Hepatocyte (in vitro differentiated cells): ENCODE measurements at regions not wholly inside any gene's neighbourhood (a gene's known extent, or its start where the extent isn't known, plus 50 kb on each side); places are given as distances from the start of the nearest gene placed in this dataset.

Source experiments
- DNase-seq: peaks from one replicate; pipeline ENCODE4 v3.0.0-alpha.2; 2016; ENCODE audit warnings: low spot score
- H2AFZ ChIP-seq: fragments of 200-600 bp; sonication (generic); 2 replicates; pipeline ENCODE4 v1.6.0; 2016; ENCODE audit warnings: antibody characterized with exemption, mild to moderate bottlenecking
- H3K27ac ChIP-seq: fragments of 200-600 bp; sonication (generic); 2 replicates; pipeline ENCODE4 v1.5.1; 2016; ENCODE audit warnings: mild to moderate bottlenecking
- H3K27me3 ChIP-seq: fragments of 200-600 bp; sonication (generic); 2 replicates; pipeline ENCODE4 v1.6.1; 2016
- H3K36me3 ChIP-seq: fragments of 200-600 bp; sonication (generic); replicated peaks from 2 replicates; pipeline ENCODE4 v1.5.1; 2016; ENCODE audit warnings: low read depth; ENCODE audit not compliant: insufficient read depth
- H3K4me1 ChIP-seq: fragments of 200-600 bp; sonication (generic); 2 replicates; pipeline ENCODE4 v1.5.1; 2016; ENCODE audit warnings: mild to moderate bottlenecking, moderate library complexity; ENCODE audit not compliant: insufficient read depth
- H3K4me2 ChIP-seq: fragments of 200-600 bp; sonication (generic); 2 replicates; pipeline ENCODE4 v1.6.0; 2016
- H3K4me3 ChIP-seq: fragments of 200-600 bp; sonication (generic); 2 replicates; pipeline ENCODE4 v1.5.1; 2016; ENCODE audit warnings: mild to moderate bottlenecking
- H3K79me2 ChIP-seq: fragments of 200-600 bp; sonication (generic); 2 replicates; pipeline ENCODE4 v1.6.0; 2017; ENCODE audit warnings: mild to moderate bottlenecking
- H3K9me2 ChIP-seq: fragments of 200-600 bp; sonication (generic); replicated peaks from 2 replicates; pipeline ENCODE4 v1.6.0; 2017; ENCODE audit warnings: mild to moderate bottlenecking; ENCODE audit not compliant: insufficient read depth
- H3K9me3 ChIP-seq: fragments of 200-600 bp; sonication (generic); 2 replicates; pipeline ENCODE4 v1.5.1; 2016; ENCODE audit warnings: low read depth, mild to moderate bottlenecking
- H4K20me1 ChIP-seq: fragments of 200-600 bp; sonication (generic); 2 replicates; pipeline ENCODE4 v1.6.0; 2016; ENCODE audit warnings: mild to moderate bottlenecking; ENCODE audit not compliant: insufficient read depth, poor library complexity, severe bottlenecking
- CTCF ChIP-seq: fragments of 200-600 bp; sonication (generic); IDR thresholded peaks from 2 replicates; pipeline ENCODE4 v1.5.1; 2016; ENCODE audit warnings: antibody characterized with exemption, mild to moderate bottlenecking; ENCODE audit not compliant: poor library complexity
- EZH2 ChIP-seq: fragments of 200-600 bp; sonication (generic); IDR thresholded peaks from 2 replicates; pipeline ENCODE4 v1.6.1; 2016; ENCODE audit warnings: antibody characterized with exemption, mild to moderate bottlenecking, borderline replicate concordance
- EZH2phosphoT487 ChIP-seq: fragments of 200-600 bp; sonication (generic); IDR thresholded peaks from one replicate; pipeline ENCODE4 v1.6.1; 2018; ENCODE audit warnings: antibody characterized with exemption, mild to moderate bottlenecking, low read depth, moderate library complexity; ENCODE audit not compliant: unreplicated experiment, severe bottlenecking
- WGBS: methylation state at CpG from one replicate; pipeline ENCODE4 v1.1.6; 2016; ENCODE audit warnings: low lambda C conversion rate; ENCODE audit errors: missing lambda C conversion rate; 5-methylcytosine and 5-hydroxymethylcytosine counted together

GRCh38 chr6:26213334-26214075, 126.3 kb downstream of the HFE start:
- Histone ChIP-seq H3K79me2 (peaks cover 18% of the 10 kb centered on the region), H3K9me2 (no peaks in the 10 kb centered on the region), H3K4me1 (no peaks in the 10 kb centered on the region), H3K4me2 (no peak overlapping the region), H3K36me3 (no peaks in the 10 kb centered on the region), H3K9me3 (no peaks in the 10 kb centered on the region), H4K20me1 (no peaks in the 10 kb centered on the region), H3K27me3 (no peaks in the 10 kb centered on the region), H2AFZ (no peak overlapping the region), H3K4me3 (no peak overlapping the region), H3K27ac (no peak overlapping the region)
- TF ChIP-seq EZH2phosphoT487, result no peak
- no peak for TF ChIP-seq EZH2
- no peak for TF ChIP-seq CTCF
- 98% methylated on average over 2 of the region's 2 CpGs for WGBS
- no peak for DNase-seq

GRCh38 chr6:26214803-26215584, 127.8 kb downstream of the HFE start:
- Histone ChIP-seq H2AFZ (peak overlapping the region; percentile 7), H3K27ac (peak overlapping the region; percentile 85), H3K36me3 (no peaks in the 10 kb centered on the region), H4K20me1 (no peaks in the 10 kb centered on the region), H3K27me3 (no peaks in the 10 kb centered on the region), H3K79me2 (peaks cover 18% of the 10 kb centered on the region), H3K4me1 (no peaks in the 10 kb centered on the region), H3K4me2 (peak overlapping the region; percentile 91), H3K4me3 (peak overlapping the region; percentile 40), H3K9me2 (no peaks in the 10 kb centered on the region), H3K9me3 (no peaks in the 10 kb centered on the region)
- WGBS, result 35% methylated on average over 32 of the region's 32 CpGs
- no peak for DNase-seq
- TF ChIP-seq EZH2 (no peak), EZH2phosphoT487 (no peak), CTCF (no peak)

GRCh38 chr6:26215585-26216358, 128.5 kb downstream of the HFE start:
- 1% methylated on average over 31 of the region's 31 CpGs for WGBS
- Histone ChIP-seq H3K9me2 (no peaks in the 10 kb centered on the region), H3K27ac (peak overlapping the region; percentile 85), H4K20me1 (no peaks in the 10 kb centered on the region), H3K4me2 (peak overlapping the region; percentile 91), H3K36me3 (no peaks in the 10 kb centered on the region), H3K79me2 (peaks cover 18% of the 10 kb centered on the region), H3K4me1 (no peaks in the 10 kb centered on the region), H3K4me3 (peak overlapping the region; percentile 40), H3K27me3 (no peaks in the 10 kb centered on the region), H2AFZ (peak overlapping the region; percentile 7), H3K9me3 (no peaks in the 10 kb centered on the region)
- no peak for TF ChIP-seq EZH2
- TF ChIP-seq CTCF, result no peak
- TF ChIP-seq EZH2phosphoT487, result no peak
- DNase-seq, result no peak
